Stimulated activated CD4-positive, alpha-beta T cell treated with anti-CD3 and anti-CD28 coated beads, Interleukin-12 subunit alpha, Interleukin-12 subunit beta, amount 100 ng/mL, for 24 hours (primary cell): ENCODE measurements at regions not wholly inside any gene's neighbourhood (a gene's known extent, or its start where the extent isn't known, plus 50 kb on each side); places are given as distances from the start of the nearest gene placed in this dataset.

ENCODE experiments used
- DNase-seq, 2 experiments: peaks; one replicate each; pipeline ENCODE4 v3.0.0-alpha.2; 2020; ENCODE audit warnings: low read depth in 2 of 2

DNA sequence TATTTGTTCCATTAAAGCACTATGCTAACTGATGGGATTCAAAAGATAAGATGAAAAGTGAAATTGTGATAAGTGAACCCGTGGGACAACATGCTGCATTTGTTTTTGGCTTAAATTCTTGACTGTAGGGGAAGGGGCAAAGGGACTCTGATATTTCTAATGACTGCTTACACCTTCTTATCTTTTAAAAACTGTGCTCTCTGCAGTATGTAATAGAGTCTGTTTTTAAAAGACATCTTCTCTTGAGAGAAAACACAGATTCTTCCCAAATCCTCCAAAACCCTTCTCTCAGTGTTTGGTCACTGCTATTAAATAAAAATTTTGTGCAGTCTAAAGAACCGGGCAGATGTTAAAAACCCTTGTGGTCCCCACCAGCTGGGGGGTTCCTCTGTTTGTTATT lies 327.8 kb upstream of the FANCL start:
- no peak for DNase-seq

- no peak for DNase-seq
Measured at GRCh38 chr2:58562276-58562675, 321.2 kb upstream of the FANCL start.

DNA sequence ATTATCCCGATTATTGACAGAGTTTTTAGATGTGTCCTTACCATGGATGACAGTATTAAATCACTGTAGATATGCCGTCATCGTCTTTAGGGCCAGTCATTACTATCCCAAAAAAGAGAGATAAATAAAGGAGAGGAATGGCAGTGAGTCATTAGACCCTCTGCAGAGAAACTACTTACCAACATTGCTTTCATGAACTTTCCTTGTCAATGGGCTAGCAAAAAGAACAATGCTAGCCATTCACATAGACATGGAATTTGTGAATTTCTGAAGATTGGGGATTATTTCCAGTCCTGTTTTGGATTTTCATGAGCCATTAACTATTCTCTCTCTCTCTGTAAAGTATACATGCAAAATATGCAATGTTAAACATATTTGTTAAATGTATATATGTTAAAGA lies 319.4 kb upstream of the FANCL start:
- DNase-seq, result no peak

GRCh38 chr2:58558881-58559280 lies 317.8 kb upstream of the FANCL start:
- no peak for DNase-seq

DNA sequence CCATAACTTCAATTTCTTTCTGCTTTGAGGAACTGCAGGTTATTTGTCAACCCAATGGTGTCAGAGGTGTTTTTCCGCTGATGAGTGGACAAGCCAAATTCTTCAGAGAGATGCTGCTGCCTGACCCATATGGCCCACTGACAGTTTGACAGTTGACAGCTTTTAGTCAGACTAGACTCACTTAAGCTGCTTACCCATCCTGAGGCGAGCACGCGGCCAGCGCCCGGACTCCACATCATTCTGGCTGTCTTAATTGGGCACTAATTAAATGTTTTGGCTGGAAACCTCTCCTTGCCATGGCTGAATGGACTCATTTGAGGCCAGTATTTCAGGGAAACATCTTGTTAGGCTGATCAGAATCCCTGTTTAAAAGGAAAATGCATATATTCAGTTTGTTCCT lies 316.1 kb upstream of the FANCL start:
- no peak for DNase-seq

GRCh38 chr2:58553937-58554336 lies 312.8 kb upstream of the FANCL start:
- no peak for DNase-seq

DNA sequence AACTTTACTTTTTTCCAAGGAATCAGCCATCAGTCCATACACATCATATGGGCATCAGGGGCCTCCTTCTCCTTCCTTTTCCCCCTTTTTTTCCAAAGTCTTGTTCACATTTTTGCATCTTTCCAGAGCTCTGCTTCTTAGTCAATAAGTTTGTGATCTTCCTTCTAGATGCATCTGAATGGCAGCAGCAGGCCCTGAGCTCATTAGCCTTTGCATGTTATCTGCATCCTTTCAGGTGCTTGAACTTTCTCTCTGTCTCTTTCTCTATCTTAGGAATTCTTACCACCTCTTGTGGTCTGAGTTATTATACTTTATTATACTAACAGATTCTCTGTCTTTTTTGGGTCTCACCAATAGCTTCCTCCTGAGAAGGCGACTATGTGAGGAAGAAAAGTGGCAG lies 312.4 kb upstream of the FANCL start:
- DNase-seq, result no peak

DNA sequence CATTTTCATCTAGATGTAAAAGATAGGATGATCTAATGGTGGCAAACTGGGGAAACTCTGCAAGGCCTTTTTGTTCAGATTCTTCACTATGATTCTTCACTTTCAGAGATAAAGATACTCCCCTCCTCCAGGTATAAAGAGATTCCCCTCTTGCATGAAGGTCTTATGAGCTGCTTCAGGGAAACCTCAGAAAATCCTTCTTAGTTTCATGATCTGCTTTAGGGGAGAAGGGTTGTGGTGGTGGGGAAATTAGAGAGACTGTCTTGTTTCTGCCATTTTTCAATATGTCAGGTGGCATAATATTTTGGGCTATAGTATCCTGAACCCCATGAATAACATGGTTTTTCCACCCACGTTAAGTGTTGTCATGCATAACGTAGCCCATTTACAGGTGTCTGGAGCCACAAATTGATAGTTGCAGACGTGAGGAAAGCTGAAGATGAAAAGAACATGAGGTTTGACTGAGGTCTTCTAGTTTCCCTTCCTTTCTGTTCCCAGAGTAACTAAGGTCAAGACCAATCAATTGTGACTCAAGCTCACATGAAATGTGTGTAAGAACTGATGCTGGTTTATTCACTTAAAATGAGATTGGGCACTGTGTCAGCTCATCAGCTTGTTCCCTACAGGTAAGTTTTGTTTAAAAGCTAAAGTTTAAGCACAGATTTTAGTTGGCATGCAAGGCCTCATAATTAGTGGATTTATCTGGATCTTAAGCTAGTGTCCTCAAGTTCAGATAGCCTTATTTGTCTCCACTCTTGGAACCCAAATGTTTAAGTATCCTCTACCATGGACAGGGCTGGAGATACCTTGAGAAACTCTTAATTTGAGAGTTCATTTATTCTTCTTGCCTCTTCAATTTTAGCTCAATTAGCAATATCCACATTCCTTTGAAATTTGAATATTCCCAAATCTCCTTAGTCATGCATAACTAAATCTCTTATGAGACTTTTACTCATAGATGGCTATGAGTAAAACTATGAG lies 304.5 kb upstream of the FANCL start:
- no peak for DNase-seq

- no peak for DNase-seq
Measured at GRCh38 chr2:58543442-58543841, 302.3 kb upstream of the FANCL start.

DNA sequence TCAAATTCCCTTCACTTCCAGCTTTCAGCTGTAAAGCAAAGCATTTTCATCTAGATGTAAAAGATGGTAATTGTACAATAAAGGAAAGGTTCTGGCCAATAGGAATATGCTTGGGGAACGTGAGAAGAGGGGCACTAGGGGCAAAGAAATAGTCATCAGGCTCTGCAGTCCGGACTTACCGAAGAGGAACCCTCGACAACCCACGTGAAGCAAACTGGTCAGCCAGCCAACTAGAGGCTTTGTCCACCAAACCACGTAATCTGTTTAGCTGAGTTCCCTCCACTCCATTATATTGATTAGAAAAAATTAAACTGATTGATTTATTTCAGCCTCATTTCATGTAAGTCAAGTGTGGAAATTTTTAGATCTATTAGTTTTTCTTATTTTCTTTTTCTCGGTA lies 300.4 kb upstream of the FANCL start:
- DNase-seq, result no peak

DNA sequence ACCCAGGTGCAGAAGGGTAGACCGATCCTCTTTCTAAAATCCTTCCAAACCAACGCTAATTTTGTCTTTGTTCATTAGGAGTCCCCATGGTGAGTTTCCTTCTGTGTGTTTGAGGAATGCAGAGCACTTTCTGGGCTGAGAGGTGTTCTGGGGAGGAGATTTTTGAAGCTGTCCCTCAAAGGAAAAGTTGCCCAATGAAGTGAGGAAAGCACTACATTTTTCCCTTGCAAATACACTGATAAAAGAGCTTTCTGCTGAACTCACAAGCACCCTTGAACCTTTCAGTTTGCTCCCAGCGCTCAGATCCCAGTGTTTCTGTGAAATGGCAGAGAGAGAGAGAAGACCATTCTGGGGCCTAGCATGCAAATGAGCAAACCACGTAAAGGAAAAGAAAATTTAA lies 299.6 kb upstream of the FANCL start:
- no peak for DNase-seq

- no peak for DNase-seq
Measured at GRCh38 chr2:58539973-58540372, 298.8 kb upstream of the FANCL start.

DNA sequence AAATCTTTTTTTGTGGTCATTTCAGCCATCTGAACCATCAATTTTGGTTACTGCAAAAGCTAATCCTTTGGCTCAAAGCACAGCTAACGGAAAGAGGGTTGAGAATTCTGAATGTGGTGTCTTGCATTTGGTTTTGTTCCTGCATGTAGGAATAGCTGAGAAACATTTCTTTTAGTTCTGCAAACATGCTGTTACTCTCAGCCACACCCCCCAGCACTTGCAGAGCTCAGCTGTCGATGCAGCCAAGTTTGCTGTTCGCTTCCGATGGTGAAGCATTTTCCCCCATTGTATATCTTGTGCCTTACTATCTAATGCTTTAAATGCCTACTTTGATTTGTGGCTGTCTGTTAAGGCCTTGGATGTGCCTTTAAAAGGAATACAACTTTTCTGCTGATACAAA lies 294.9 kb upstream of the FANCL start:
- no peak for DNase-seq

GRCh38 chr2:58535182-58535581 lies 294.1 kb upstream of the FANCL start:
- no peak for DNase-seq

GRCh38 chr2:58533376-58533775 lies 292.3 kb upstream of the FANCL start:
- DNase-seq, result no peak

DNA sequence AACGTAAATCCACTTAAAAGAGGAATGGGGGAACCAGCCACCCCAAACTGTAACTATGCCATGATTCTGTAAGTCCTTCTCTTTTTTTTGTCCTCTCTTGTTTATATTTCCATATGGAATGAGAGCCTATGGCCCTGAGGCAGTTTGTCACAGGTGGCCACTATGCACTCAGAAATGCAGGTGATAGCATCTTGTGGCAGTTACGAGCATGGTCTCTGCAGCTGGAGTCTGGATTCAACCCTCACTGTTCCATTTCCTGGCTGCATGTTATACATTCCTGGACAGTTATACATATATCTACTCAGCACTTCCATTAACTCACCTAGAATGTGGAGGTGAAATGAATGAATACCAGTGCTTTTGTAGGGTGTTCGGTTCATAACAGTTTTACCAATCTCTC lies 291.5 kb upstream of the FANCL start:
- DNase-seq, result no peak

- no peak for DNase-seq
Measured at GRCh38 chr2:58527647-58528046, 286.5 kb upstream of the FANCL start.

DNA sequence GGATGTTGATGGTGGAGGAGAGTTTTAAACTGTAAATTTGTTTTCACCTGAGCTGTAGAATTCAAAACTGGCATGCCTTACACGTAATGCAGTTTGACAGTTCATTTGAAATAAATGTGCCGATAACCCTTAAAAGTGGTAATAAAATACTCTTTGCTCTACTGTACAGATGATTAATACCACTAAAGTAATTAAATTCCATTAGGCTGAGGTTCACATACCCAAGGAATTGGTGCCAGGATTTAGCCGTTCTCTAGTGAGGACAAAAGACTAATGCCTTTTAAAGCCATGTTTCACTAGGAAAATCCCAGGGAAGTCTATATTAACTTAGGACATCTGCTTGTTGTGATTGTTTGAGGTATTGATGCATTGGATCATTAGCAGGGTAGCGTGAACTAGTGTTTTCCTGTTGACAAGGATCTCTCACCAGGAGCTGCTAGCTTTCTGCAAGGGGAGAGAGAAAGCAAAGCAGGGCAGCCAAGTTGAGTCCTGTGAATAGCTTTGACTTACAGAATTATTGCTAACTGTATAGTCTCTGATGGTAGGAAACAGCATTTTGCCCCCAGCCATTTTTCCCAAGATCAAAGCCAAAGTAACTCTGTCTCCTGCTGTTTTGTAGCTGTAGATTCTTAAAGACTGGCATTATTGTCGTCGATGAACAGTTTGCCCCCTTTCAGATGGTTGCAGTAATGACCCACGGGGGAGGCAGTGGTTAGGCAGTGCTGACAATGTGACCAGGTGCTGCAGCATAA lies 280.9 kb upstream of the FANCL start:
- DNase-seq, result no peak

DNA sequence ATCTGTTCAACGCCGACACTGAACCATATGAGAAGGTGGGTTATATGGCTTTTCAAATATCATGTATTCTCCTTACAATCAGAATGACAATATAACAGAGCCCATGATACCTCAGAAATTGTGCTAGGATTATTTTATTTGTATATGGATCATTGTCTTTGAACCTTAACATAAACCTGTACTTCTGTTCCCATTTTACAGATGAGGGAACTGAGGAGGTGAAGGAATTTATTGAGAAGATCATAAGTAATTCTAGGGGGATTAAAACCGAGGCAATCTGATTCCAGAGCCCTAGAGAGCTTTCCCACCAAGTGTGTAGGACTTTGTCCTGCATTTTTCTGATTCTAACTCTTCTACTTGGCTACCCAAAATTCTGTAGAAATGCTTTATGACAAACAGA lies 279.8 kb upstream of the FANCL start:
- DNase-seq, result no peak

DNA sequence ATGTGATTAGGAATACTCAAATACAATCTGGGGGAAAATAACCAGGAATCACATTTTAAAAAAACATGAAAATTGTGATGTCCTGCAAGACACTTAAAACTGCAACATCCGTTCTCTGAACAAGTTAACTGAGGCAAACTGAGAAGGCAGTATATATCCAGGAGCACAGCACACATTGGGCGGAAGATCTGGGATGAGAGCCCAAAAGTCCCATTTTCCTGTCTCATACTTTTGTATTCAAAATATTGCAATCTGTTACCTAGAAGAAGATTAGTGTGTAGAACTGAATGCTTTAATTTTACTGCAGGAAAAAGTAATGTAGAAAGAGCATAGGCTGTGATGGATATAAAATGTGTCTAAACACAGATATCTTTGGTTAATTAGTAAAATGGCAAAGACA lies 276.8 kb upstream of the FANCL start:
- no peak for DNase-seq

GRCh38 chr2:58516695-58517094 lies 275.6 kb upstream of the FANCL start:
- DNase-seq, result no peak

DNA sequence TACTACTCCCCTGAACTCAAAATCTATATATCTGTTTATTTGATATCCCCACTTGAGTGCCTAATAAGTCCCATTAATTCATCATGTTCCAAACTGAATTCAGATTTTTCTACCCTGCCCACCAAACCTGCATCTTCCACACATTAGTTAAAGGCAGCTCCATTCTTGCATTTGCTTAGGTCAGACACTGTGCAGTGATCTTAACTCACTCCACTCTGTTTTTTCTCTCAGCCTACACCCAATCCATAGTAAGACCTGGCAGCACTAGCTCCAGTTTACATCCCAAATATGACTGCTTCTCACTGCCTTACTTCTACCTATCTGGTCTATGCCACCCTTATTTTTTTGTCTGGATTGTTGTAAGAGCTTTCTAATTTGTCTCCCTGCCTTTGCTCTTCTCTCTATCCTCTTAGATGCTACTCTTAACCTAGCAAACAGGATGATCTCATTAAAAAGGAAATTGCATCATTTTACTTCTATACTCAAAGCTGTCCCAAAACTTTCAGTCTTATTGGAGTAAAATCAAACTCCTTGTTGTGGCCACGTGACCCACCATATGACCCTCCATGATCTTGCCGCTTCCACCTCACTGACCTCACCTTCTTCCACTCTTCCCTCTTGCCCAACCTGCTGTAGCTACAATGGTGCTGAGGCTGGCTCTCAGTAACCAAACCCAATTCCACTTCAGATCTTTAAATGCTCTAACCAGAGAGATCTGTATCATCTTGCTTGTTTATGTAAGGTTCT lies 274.9 kb upstream of the FANCL start:
- DNase-seq, result no peak
